Pancreas (tissue), 10 donors: ENCODE measurements at regions not wholly inside any gene's neighbourhood (a gene's known extent, or its start where the extent isn't known, plus 50 kb on each side); places are given as distances from the start of the nearest gene placed in this dataset.
"Not testable (repeated sequence)": the region's sequence is repeated elsewhere in the genome, so short reads cannot be mapped to it uniquely, and the experiment has no call there.

ENCODE experiments used
- ATAC-seq, 4 donors: fragments of 200-7000 bp; cut with Tn5 transposase; one replicate each; pipeline versions ENCODE4 v1.8.0 to v1.9.1; 2020; ENCODE audit warnings: mild to moderate bottlenecking in 4 of 4, moderate library complexity in 4 of 4
- DNase-seq, 6 donors: peaks; one replicate each; pipeline ENCODE4 v3.0.0-alpha.2; 2020
- FAIRE-seq: peaks from 2 replicates; lab custom pipeline; 2012; peaks lifted over from hg19 to GRCh38; lab: Jason Lieb, UNC
- H3K27ac ChIP-seq, 4 donors: fragments of 200-600 bp; sonication (generic); 1 replicate in 3 of 4; 2 replicates in 1 of 4; pipeline versions ENCODE4 v1.5.0 to v1.8.0; 2020
- H3K27me3 ChIP-seq, 4 donors: fragments of 200-600 bp; one replicate each; pipeline ENCODE4 v1.8.0; 2021
- H3K36me3 ChIP-seq, 3 donors: fragments of 200-600 bp; sonication (generic) in 1 of 3; one replicate each; pipeline versions ENCODE4 v1.5.0 to v1.8.0; 2020 to 2021
- H3K4me1 ChIP-seq, 3 donors: fragments of 200-600 bp; one replicate each; pipeline ENCODE4 v1.8.0; 2021
- H3K4me3 ChIP-seq, 4 donors: fragments of 200-600 bp; sonication (generic) in 2 of 4; one replicate each; pipeline versions ENCODE4 v1.5.0 to v1.8.0; 2020 to 2021
- H3K9me3 ChIP-seq, 4 donors: fragments of 200-600 bp; one replicate each; pipeline ENCODE4 v1.8.0; 2021
- CTCF ChIP-seq, 4 donors: fragments of 200-600 bp; sonication (generic) in 3 of 4; IDR thresholded peaks; one replicate each; pipeline versions ENCODE4 v1.5.0 to v1.8.0; 2021; ENCODE audit warnings: antibody characterized with exemption in 4 of 4
- WGBS, 2 donors: extraction: QIAGEN DNeasy Blood & Tissue Kit; methylation state at CpG; one replicate each; pipeline ENCODE4 v1.1.7; 2013; 5-methylcytosine and 5-hydroxymethylcytosine counted together
- intact Hi-C, 3 donors: fragments of 100-400 bp; cut with DNase I; formaldehyde crosslinking; loops; one replicate each; pipeline versions ENCODE4 v1.11.1 to v1.14.2; 2022
- donor health status: healthy with polysubstance abuse.
- donor health status: DM: no; HTN: no; CAD: no; lungs with moderate emphysema.
- donor health status: DM: no; HTN: no; CAD: no.
- donor health status: control.
- donor health status: control.
- donor health status: Bipolar disorder and iron deficiency.
- donor health status: DM: yes; HTN: yes; CAD: no.
- donor health status: DM: no; HTN: no; CAD: no.
- donor health status: DM: no; HTN: no; CAD: no.
- donor health status: DM: yes; HTN: yes; CAD: no.

DNA sequence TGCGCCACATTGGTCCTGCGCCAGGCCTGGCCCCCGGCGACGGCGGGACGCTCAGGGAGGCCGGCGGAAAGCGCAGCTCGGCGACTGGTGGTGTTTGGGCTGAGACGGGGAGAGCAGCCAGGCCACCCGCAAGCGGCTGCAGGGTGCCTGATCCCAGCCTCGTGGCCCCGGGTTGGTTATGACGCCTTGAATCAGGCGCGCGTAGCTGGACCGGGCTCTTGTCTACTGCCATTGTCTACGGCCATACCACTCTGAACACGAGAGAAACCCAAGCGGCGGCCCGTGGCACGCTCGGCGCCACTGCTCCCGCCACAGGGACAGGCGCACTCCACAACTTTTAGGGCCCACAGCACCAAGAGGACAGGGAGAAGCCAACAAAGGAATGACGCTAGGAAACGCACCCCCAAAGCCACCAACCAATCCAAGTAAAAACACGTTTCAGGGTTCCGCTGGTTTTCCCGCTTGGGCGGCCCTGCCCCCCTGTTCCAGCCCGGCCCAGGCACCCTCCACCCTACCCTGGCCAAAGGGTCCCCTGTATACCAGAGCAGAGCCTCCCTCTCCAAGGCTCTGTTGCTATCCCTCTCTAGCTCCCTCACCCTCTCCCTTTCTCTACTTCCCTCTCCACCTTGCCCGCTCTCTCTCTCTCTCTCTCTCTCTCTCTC lies 1849.3 kb upstream of the DEFB115 start:
- Histone ChIP-seq H3K27ac (no peak overlapping the region), H3K4me3 (no peak overlapping the region), H3K27me3 (no peaks in the 10 kb centered on the region), H3K4me1 (no peaks in the 10 kb centered on the region), H3K9me3 (no peaks in the 10 kb centered on the region), H3K36me3 (no peaks in the 10 kb centered on the region)
- no peak for TF ChIP-seq CTCF (IDR thresholded peaks at IDR 0.05)
- 33 to 44% methylated on average over 40 of the region's 40 CpGs for whole genome bisulfite sequencing, 2 donors
- DNase-seq (peak in 1 of 6 donors; percentile 68), ATAC-seq (peak in 2 of 4 donors; percentile 31 to 33), FAIRE-seq (no peak)
- intact Hi-C loops, result no loop called here

DNA sequence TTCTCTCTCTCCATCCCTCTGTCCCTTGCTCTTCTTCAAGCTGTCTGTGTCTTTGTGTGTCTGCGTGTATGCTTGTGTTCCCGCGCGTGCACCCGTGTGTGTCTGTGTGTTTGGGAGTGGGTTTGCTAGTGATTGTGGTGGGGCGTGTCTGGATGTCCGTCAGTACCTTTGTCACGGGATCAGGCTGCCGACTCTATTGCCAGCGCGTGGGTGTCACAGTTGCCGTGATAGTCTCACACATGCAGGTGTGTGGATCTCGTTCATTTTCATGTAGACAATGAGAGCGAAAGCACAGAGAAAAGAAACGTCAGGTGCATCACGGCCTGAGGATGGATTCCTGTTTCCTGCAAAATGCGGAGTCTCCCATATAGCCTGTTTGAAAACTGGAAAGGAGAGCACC lies 1848.8 kb upstream of the DEFB115 start:
- H3K36me3 ChIP-seq, intact Hi-C loops, H3K4me1 ChIP-seq, H3K9me3 ChIP-seq, H3K27ac ChIP-seq, DNase-seq, FAIRE-seq, H3K27me3 ChIP-seq, H3K4me3 ChIP-seq, ATAC-seq: not testable (repeated sequence)
- 41 to 54% methylated on average over 17 of the region's 17 CpGs for WGBS, 2 donors

DNA sequence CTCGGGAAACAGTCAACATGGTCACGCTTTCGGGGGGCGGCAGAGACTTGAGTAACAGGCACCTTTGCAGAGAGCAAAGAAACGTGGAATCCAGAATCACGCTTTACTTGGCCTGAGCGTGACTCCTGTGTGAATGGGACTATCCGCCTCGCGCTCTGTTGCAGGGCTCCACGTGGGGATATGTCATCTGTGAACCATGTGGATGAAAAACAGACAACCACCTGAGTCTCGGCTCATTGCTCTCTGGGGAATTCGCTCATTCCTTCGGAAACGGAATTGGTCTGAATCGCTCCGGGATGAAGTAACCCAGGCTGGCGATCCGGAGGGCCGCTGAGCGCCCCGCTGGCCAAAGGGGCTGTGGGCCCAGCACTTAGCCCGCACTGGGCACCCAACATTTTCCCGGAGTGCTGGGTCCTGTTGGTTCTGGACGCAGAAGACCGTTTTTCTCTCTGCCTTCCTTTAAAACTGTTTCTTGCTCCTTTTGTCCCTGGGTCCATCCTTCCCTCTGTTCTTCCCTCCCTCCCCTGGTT lies 1848.2 kb upstream of the DEFB115 start:
- intact Hi-C loops, FAIRE-seq, H3K27ac ChIP-seq, DNase-seq, H3K4me1 ChIP-seq, H3K4me3 ChIP-seq, H3K27me3 ChIP-seq, ATAC-seq, H3K36me3 ChIP-seq, H3K9me3 ChIP-seq: not testable (repeated sequence)
- WGBS, 2 donors, result 37 to 51% methylated on average over 26 of the region's 26 CpGs

- Histone ChIP-seq H3K4me1 (no peaks in the 10 kb centered on the region), H3K4me3 (no peak overlapping the region), H3K36me3 (no peaks in the 10 kb centered on the region), H3K27me3 (no peaks in the 10 kb centered on the region), H3K9me3 (no peaks in the 10 kb centered on the region), H3K27ac (no peak overlapping the region)
- 30 to 43% methylated on average over 54 to 57 of the region's 57 CpGs for WGBS, 2 donors
- peak in 2 of 4 donors; percentile 33 to 70 for ATAC-seq
- no peak for FAIRE-seq
- peak in 1 of 6 donors; percentile 69 for DNase-seq
- intact Hi-C loops, result no loop called here
- no peak for TF ChIP-seq CTCF (IDR thresholded peaks at IDR 0.05)
These were observed 1847.3 kb upstream of the DEFB115 start for GRCh38 chr20:29409833-29410805.

- no peak for TF ChIP-seq CTCF (IDR thresholded peaks at IDR 0.05)
- H3K27me3 ChIP-seq, result no peaks in the 10 kb centered on the region
- H3K9me3 ChIP-seq, result no peaks in the 10 kb centered on the region
- intact Hi-C loops, result no loop called here
- WGBS, 2 donors, result 33 to 47% methylated on average over 44 of the region's 44 CpGs
- FAIRE-seq (no peak), ATAC-seq (peak in 2 of 4 donors; percentile 34 to 66), DNase-seq (peak in 2 of 6 donors; percentile 55 to 62)
- H3K4me1 ChIP-seq, result no peaks in the 10 kb centered on the region
- H3K27ac ChIP-seq, result no peak overlapping the region
- no peak overlapping the region for H3K4me3 ChIP-seq
- H3K36me3 ChIP-seq, result no peaks in the 10 kb centered on the region
These were observed 1846.5 kb upstream of the DEFB115 start for GRCh38 chr20:29410806-29411457.

DNA sequence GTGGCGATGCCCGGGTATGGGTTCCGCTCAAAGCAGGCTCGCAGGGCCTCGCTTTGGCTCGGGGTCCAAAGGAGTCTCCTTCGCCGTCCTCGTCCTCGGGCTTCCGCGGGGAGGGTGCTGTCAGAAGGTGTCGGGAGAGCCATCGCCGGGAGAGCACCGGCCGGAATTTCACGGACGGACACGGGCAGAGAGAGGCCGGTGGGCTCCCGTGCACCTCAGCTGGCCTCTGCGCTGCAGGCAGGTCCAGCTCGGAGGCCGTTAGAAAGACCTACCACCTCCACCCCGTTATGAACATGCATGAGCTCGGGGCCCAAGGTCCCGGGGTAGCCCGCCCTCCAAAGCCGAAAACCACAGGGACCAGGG lies 1846.0 kb upstream of the DEFB115 start:
- H3K36me3 ChIP-seq, H3K27ac ChIP-seq, H3K4me1 ChIP-seq, H3K9me3 ChIP-seq, H3K27me3 ChIP-seq, FAIRE-seq, intact Hi-C loops, H3K4me3 ChIP-seq: not testable (repeated sequence)
- peak in 2 of 4 donors; percentile 21 to 24 for ATAC-seq
- DNase-seq, result peak in 1 of 6 donors; percentile 68
- WGBS, 2 donors, result 41 to 52% methylated on average over 30 of the region's 30 CpGs
